ENCODE measurements at regions not wholly inside any gene's neighbourhood (a gene's known extent, or its start where the extent isn't known, plus 50 kb on each side); places are given as distances from the start of the nearest gene placed in this dataset.

DNA sequence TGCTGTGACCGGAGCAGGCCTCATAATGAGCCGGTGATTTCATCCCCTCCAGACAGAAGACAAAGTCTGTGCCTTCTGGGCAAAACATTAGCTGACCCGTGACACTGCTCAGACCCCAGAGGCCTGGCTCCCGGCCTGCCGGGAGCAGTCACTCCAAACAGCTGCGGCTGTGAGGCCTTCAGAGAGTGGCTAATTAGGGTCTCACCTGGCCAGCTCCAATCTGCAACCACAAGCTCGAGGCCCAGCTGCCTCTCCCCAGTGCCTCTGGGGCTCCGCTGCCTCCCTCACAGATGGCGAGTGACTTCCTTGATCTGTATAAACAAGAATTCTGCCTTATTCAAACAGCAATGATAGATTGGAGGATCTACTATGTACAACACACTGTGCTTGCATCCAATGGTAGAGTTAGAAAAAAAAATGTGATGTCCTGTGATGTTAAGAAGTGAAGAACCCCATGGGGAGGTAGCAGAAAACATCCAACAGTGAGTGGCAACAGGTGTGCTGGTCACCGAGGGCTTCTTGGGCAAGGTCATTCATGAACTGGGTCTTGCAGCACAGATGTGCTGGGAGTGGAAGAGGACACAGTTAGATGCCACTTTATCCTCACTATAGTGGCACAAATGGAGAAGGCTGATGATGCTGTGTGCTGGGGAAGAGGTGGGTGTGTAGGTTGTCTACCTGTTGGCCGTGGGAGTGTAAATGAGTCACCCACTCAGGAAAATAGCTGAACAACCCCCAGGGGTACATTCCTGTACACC is 98.2 kb upstream of the ASAP2 start (continued):
- TF ChIP-seq GTF2F1 (IDR thresholded peaks at IDR 0.05; ENCODE audit: borderline replicate concordance, low read depth, low read length): no peak
- TF ChIP-seq, protein P1, sequence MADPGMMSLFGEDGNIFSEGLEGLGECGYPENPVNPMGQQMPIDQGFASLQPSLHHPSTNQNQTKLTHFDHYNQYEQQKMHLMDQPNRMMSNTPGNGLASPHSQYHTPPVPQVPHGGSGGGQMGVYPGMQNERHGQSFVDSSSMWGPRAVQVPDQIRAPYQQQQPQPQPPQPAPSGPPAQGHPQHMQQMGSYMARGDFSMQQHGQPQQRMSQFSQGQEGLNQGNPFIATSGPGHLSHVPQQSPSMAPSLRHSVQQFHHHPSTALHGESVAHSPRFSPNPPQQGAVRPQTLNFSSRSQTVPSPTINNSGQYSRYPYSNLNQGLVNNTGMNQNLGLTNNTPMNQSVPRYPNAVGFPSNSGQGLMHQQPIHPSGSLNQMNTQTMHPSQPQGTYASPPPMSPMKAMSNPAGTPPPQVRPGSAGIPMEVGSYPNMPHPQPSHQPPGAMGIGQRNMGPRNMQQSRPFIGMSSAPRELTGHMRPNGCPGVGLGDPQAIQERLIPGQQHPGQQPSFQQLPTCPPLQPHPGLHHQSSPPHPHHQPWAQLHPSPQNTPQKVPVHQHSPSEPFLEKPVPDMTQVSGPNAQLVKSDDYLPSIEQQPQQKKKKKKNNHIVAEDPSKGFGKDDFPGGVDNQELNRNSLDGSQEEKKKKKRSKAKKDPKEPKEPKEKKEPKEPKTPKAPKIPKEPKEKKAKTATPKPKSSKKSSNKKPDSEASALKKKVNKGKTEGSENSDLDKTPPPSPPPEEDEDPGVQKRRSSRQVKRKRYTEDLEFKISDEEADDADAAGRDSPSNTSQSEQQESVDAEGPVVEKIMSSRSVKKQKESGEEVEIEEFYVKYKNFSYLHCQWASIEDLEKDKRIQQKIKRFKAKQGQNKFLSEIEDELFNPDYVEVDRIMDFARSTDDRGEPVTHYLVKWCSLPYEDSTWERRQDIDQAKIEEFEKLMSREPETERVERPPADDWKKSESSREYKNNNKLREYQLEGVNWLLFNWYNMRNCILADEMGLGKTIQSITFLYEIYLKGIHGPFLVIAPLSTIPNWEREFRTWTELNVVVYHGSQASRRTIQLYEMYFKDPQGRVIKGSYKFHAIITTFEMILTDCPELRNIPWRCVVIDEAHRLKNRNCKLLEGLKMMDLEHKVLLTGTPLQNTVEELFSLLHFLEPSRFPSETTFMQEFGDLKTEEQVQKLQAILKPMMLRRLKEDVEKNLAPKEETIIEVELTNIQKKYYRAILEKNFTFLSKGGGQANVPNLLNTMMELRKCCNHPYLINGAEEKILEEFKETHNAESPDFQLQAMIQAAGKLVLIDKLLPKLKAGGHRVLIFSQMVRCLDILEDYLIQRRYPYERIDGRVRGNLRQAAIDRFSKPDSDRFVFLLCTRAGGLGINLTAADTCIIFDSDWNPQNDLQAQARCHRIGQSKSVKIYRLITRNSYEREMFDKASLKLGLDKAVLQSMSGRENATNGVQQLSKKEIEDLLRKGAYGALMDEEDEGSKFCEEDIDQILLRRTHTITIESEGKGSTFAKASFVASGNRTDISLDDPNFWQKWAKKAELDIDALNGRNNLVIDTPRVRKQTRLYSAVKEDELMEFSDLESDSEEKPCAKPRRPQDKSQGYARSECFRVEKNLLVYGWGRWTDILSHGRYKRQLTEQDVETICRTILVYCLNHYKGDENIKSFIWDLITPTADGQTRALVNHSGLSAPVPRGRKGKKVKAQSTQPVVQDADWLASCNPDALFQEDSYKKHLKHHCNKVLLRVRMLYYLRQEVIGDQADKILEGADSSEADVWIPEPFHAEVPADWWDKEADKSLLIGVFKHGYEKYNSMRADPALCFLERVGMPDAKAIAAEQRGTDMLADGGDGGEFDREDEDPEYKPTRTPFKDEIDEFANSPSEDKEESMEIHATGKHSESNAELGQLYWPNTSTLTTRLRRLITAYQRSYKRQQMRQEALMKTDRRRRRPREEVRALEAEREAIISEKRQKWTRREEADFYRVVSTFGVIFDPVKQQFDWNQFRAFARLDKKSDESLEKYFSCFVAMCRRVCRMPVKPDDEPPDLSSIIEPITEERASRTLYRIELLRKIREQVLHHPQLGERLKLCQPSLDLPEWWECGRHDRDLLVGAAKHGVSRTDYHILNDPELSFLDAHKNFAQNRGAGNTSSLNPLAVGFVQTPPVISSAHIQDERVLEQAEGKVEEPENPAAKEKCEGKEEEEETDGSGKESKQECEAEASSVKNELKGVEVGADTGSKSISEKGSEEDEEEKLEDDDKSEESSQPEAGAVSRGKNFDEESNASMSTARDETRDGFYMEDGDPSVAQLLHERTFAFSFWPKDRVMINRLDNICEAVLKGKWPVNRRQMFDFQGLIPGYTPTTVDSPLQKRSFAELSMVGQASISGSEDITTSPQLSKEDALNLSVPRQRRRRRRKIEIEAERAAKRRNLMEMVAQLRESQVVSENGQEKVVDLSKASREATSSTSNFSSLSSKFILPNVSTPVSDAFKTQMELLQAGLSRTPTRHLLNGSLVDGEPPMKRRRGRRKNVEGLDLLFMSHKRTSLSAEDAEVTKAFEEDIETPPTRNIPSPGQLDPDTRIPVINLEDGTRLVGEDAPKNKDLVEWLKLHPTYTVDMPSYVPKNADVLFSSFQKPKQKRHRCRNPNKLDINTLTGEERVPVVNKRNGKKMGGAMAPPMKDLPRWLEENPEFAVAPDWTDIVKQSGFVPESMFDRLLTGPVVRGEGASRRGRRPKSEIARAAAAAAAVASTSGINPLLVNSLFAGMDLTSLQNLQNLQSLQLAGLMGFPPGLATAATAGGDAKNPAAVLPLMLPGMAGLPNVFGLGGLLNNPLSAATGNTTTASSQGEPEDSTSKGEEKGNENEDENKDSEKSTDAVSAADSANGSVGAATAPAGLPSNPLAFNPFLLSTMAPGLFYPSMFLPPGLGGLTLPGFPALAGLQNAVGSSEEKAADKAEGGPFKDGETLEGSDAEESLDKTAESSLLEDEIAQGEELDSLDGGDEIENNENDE (IDR thresholded peaks at IDR 0.05; ENCODE audit: insufficient replicate concordance, low read length): no peak
- no peak for TF ChIP-seq SIN3A (conservative IDR thresholded peaks at IDR 0.05 in 1 of 2, IDR thresholded peaks at IDR 0.05 in 1 of 2; ENCODE audit: low read depth in 1 of 2, low read length in 2 of 2)
- no peak for TF ChIP-seq CBX5 (IDR thresholded peaks at IDR 0.05; ENCODE audit: low read depth, low read length)
- no peak for TF ChIP-seq SIX5 (IDR thresholded peaks at IDR 0.05; ENCODE audit: low read depth, low read length)
- TF ChIP-seq YY1 (IDR thresholded peaks at IDR 0.05; ENCODE audit: low read depth, low read length): no peak
- TF ChIP-seq EGR1 (IDR thresholded peaks at IDR 0.05; ENCODE audit: borderline replicate concordance, low read depth, low read length): no peak
- no peak for TF ChIP-seq CBX8 (IDR thresholded peaks at IDR 0.05; ENCODE audit: borderline replicate concordance, low read depth, low read length)

Measured in H1 (cell line).